H9 (cell line): ENCODE measurements at regions not wholly inside any gene's neighbourhood (a gene's known extent, or its start where the extent isn't known, plus 50 kb on each side); places are given as distances from the start of the nearest gene placed in this dataset.

ENCODE experiments used
- DNase-seq: peaks from one replicate; pipeline ENCODE4 v3.0.0-alpha.2; 2017
- H2AFZ ChIP-seq: one replicate; pipeline ENCODE4 v1.6.1; 2013; ENCODE audit warnings: mild to moderate bottlenecking, low read length, control low read depth, moderate library complexity
- H2AK5ac ChIP-seq: 2 replicates; pipeline ENCODE4 v1.6.1; 2013; ENCODE audit warnings: low read length, control low read depth, mixed read lengths; ENCODE audit not compliant: insufficient read length
- H2BK120ac ChIP-seq: one replicate; pipeline ENCODE4 v1.6.1; 2013; ENCODE audit warnings: low read depth, mild to moderate bottlenecking, low read length, control low read depth, inconsistent platforms; ENCODE audit not compliant: poor library complexity, severe bottlenecking
- H2BK12ac ChIP-seq: 2 replicates; pipeline ENCODE4 v1.6.1; 2013; ENCODE audit warnings: low read length, control low read depth, mixed read lengths, low read depth; ENCODE audit not compliant: insufficient read length
- H2BK15ac ChIP-seq: 2 replicates; pipeline ENCODE4 v1.6.1; 2013; ENCODE audit warnings: low read depth, low read length, control low read depth
- H2BK20ac ChIP-seq: one replicate; pipeline ENCODE4 v1.6.1; 2013; ENCODE audit warnings: low read depth, mild to moderate bottlenecking, low read length, control low read depth, inconsistent platforms; ENCODE audit not compliant: poor library complexity, severe bottlenecking
- H2BK5ac ChIP-seq: 2 replicates; pipeline ENCODE4 v1.6.1; 2013; ENCODE audit warnings: low read length, control low read depth, mixed read lengths; ENCODE audit not compliant: insufficient read length
- H3K14ac ChIP-seq: 2 replicates; pipeline ENCODE4 v1.6.1; 2013; ENCODE audit warnings: low read length, control low read depth; ENCODE audit not compliant: insufficient read depth
- H3K18ac ChIP-seq: 2 replicates; pipeline ENCODE4 v1.6.1; 2013; ENCODE audit warnings: low read depth, mild to moderate bottlenecking, mixed read lengths, low read length, control low read depth; ENCODE audit not compliant: insufficient read length
- H3K23ac ChIP-seq: 2 replicates; pipeline ENCODE4 v1.6.1; 2013; ENCODE audit warnings: low read length, control low read depth, mixed read lengths, low read depth; ENCODE audit not compliant: insufficient read length
- H3K23me2 ChIP-seq: 2 replicates; pipeline ENCODE4 v1.6.1; 2013; ENCODE audit warnings: low read depth, mild to moderate bottlenecking, mixed read lengths, low read length, control low read depth; ENCODE audit not compliant: insufficient read length, poor library complexity, severe bottlenecking
- H3K27ac ChIP-seq: 2 replicates; pipeline ENCODE4 v1.5.1; 2013; ENCODE audit warnings: low read length, control low read depth, mixed read lengths, low read depth; ENCODE audit not compliant: insufficient read length
- H3K27me3 ChIP-seq: 2 replicates; pipeline ENCODE4 v1.6.1; 2013; ENCODE audit warnings: low read length, control low read depth, inconsistent platforms; ENCODE audit not compliant: insufficient read depth
- H3K4ac ChIP-seq: 2 replicates; pipeline ENCODE4 v1.6.1; 2013; ENCODE audit warnings: low read depth, mild to moderate bottlenecking, control low read depth, inconsistent platforms, low read length, moderate library complexity
- H3K4me1 ChIP-seq: 2 replicates; pipeline ENCODE4 v1.6.1; 2013; ENCODE audit warnings: low read length, control low read depth, inconsistent platforms; ENCODE audit not compliant: insufficient read depth
- H3K4me2 ChIP-seq: 2 replicates; pipeline ENCODE4 v1.6.1; 2013; ENCODE audit warnings: low read length, control low read depth, mixed read lengths; ENCODE audit not compliant: insufficient read length, insufficient read depth
- H3K56ac ChIP-seq: 2 replicates; pipeline ENCODE4 v1.6.1; 2013; ENCODE audit warnings: low read depth, mild to moderate bottlenecking, mixed read lengths, low read length, control low read depth; ENCODE audit not compliant: insufficient read length
- H3K79me1 ChIP-seq: 2 replicates; pipeline ENCODE4 v1.6.1; 2013; ENCODE audit warnings: low read depth, mild to moderate bottlenecking, moderate library complexity, low read length, control low read depth, inconsistent platforms; ENCODE audit not compliant: insufficient read depth, poor library complexity, severe bottlenecking
- H3K79me2 ChIP-seq: 2 replicates; pipeline ENCODE4 v1.6.1; 2013; ENCODE audit warnings: low read length, control low read depth, inconsistent platforms; ENCODE audit not compliant: insufficient read depth
- H3K9ac ChIP-seq: 2 replicates; pipeline ENCODE4 v1.6.1; 2013; ENCODE audit warnings: low read length, control low read depth, mixed read lengths; ENCODE audit not compliant: insufficient read length; ENCODE audit errors: extremely low read depth
- H3K9me3 ChIP-seq: one replicate; pipeline ENCODE4 v1.6.1; 2013; ENCODE audit warnings: low read depth, low read length, inconsistent platforms; ENCODE audit not compliant: control insufficient read depth
- H3T11ph ChIP-seq: one replicate; pipeline ENCODE4 v1.6.1; 2013; ENCODE audit warnings: mild to moderate bottlenecking, low read length, control low read depth, inconsistent platforms
- H4K20me1 ChIP-seq: one replicate; pipeline ENCODE4 v1.6.1; 2013; ENCODE audit not compliant: control insufficient read depth, insufficient read length, insufficient read depth
- H4K5ac ChIP-seq: 2 replicates; pipeline ENCODE4 v1.6.1; 2013; ENCODE audit warnings: low read depth, mild to moderate bottlenecking, mixed read lengths, low read length, control low read depth; ENCODE audit not compliant: insufficient read length
- H4K8ac ChIP-seq: replicated peaks from 2 replicates; pipeline ENCODE4 v1.6.1; 2013; ENCODE audit warnings: low read length, control low read depth, mixed read lengths, low read depth; ENCODE audit not compliant: insufficient read length
- H4K91ac ChIP-seq: 2 replicates; pipeline ENCODE4 v1.6.1; 2013; ENCODE audit warnings: low read depth, mild to moderate bottlenecking, moderate library complexity, mixed read lengths, low read length, control low read depth; ENCODE audit not compliant: insufficient read length
- H3K27ac Mint-ChIP-seq, 3 experiments: 2 replicates in 2 of 3; 3 replicates in 1 of 3; pipeline ENCODE4 v1.8.0; 2020 to 2021; ENCODE audit warnings: mixed read lengths in 3 of 3, mild to moderate bottlenecking in 1 of 3, moderate library complexity in 1 of 3
- H3K27me3 Mint-ChIP-seq: 2 replicates; pipeline ENCODE4 v1.8.0; 2021; ENCODE audit warnings: low read depth, mild to moderate bottlenecking, moderate library complexity, mixed read lengths
- H3K36me3 Mint-ChIP-seq, 3 experiments: 2 replicates in 2 of 3; 3 replicates in 1 of 3; pipeline ENCODE4 v1.8.0; 2020 to 2021; ENCODE audit warnings: low read depth in 3 of 3, mixed read lengths in 3 of 3; ENCODE audit not compliant: insufficient read depth in 1 of 3
- H3K4me1 Mint-ChIP-seq, 2 experiments: 2 replicates each; pipeline ENCODE4 v1.8.0; 2020; ENCODE audit warnings: mixed read lengths in 2 of 2
- H3K4me3 Mint-ChIP-seq, 2 experiments: 2 replicates in 1 of 2; 3 replicates in 1 of 2; pipeline ENCODE4 v1.8.0; 2020 to 2021; ENCODE audit warnings: mild to moderate bottlenecking in 2 of 2, mixed read lengths in 2 of 2, moderate library complexity in 1 of 2
- H3K9me3 Mint-ChIP-seq, 2 experiments: 2 replicates in 1 of 2; 3 replicates in 1 of 2; pipeline ENCODE4 v1.8.0; 2020; ENCODE audit warnings: mild to moderate bottlenecking in 2 of 2, mixed read lengths in 2 of 2, moderate library complexity in 1 of 2
- CTCF ChIP-seq: fragments of 200-600 bp; sonication (generic); conservative IDR thresholded peaks from 3 replicates; pipeline ENCODE4 v1.8.0; 2021; ENCODE audit warnings: antibody characterized with exemption, mild to moderate bottlenecking
- WGBS: extraction: QIAGEN DNeasy Blood & Tissue Kit; methylation state at CpG from one replicate; pipeline ENCODE4 v1.1.7; 2013; ENCODE audit warnings: missing lambda C conversion rate, low lambda C conversion rate, mixed read lengths; ENCODE audit not compliant: insufficient read length; ENCODE audit errors: extremely low coverage; 5-methylcytosine and 5-hydroxymethylcytosine counted together

DNA sequence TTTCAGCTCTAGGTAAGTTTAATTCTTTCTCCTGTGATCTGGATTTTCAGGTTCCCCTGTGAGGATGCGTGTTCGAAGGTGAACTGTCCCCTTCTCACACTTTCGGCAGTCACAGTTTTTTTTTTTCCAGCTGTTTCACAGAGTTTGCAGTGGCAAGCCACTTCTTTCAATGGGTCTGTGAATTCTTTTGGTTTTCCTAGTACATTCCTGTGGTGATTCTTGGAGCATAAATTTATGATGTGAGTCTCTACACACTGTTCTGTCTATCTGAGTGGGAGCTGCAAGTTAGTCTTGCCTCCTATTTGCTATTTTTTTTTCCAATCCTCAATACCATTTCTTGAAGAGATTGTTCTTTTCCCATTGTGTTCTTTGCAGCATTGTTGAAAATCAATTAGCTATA lies 595.5 kb downstream of the RAPGEF2 start:
- Histone ChIP-seq H3K56ac (no peak overlapping the region), H3K27ac (no peak overlapping the region), H2BK5ac (no peak overlapping the region), H4K20me1 (no peaks in the 10 kb centered on the region), H3K4ac (no peak overlapping the region), H4K8ac (no peak overlapping the region), H3K23me2 (no peaks in the 10 kb centered on the region), H2BK15ac (no peak overlapping the region), H4K91ac (no peak overlapping the region), H4K5ac (no peak overlapping the region), H3K14ac (no peak overlapping the region), H2BK12ac (no peak overlapping the region), H2AFZ (no peak overlapping the region), H3K9me3 (no peaks in the 10 kb centered on the region), H3K9ac (no peak overlapping the region), H3K27me3 (no peaks in the 10 kb centered on the region), H2AK5ac (no peak overlapping the region), H3T11ph (no peak overlapping the region), H2BK20ac (no peak overlapping the region), H3K18ac (no peak overlapping the region), H3K4me2 (no peak overlapping the region), H3K79me2 (no peaks in the 10 kb centered on the region), H2BK120ac (no peak overlapping the region), H3K79me1 (no peaks in the 10 kb centered on the region), H3K23ac (no peak overlapping the region), H3K4me1 (no peaks in the 10 kb centered on the region)
- H3K36me3 Mint-ChIP-seq, result peaks cover 0 to 5% (median 4%) of the 10 kb centered on the region in 3 experiments; a peak in 4 of 7 replicates
- no peak for DNase-seq
- H3K4me1 Mint-ChIP-seq, result no peaks in the 10 kb centered on the region
- no peak for TF ChIP-seq CTCF
- no peaks in the 10 kb centered on the region for H3K27me3 Mint-ChIP-seq
- peaks cover 0 to 3% of the 10 kb centered on the region in 2 experiments; a peak in 2 of 5 replicates for H3K9me3 Mint-ChIP-seq
- H3K4me3 Mint-ChIP-seq, result no peak overlapping the region
- WGBS, result no CpG with 5 or more reads among the region's 3 CpGs
- H3K27ac Mint-ChIP-seq, result peak overlapping the region in 1 of 3 experiments; percentile 40; a peak in 1 of 7 replicates
